ENCODE measurements at regions not wholly inside any gene's neighbourhood (a gene's known extent, or its start where the extent isn't known, plus 50 kb on each side); places are given as distances from the start of the nearest gene placed in this dataset.
A peak's percentile ranks its signal among the peaks of the same experiment; 100 is the strongest.

- TF ChIP-seq ZNF446 (CRISPR knock-in tag; IDR thresholded peaks at IDR 0.05) (no peak), MYC (CRISPR knock-in tag; IDR thresholded peaks at IDR 0.05; ENCODE audit: borderline replicate concordance) (no peak), GLI4 (CRISPR knock-in tag; IDR thresholded peaks at IDR 0.05; ENCODE audit: borderline replicate concordance) (no peak), ZNF331 (CRISPR knock-in tag; IDR thresholded peaks at IDR 0.05) (peak; percentile 56; the same call in 1 of the 2 replicates), ZNF792 (CRISPR knock-in tag; IDR thresholded peaks at IDR 0.05) (no peak), NFKB2 (CRISPR knock-in tag; IDR thresholded peaks at IDR 0.05; ENCODE audit: borderline replicate concordance) (no peak), CREBL2 (CRISPR knock-in tag; IDR thresholded peaks at IDR 0.05; ENCODE audit: borderline replicate concordance) (no peak), ARHGAP35 (CRISPR knock-in tag; IDR thresholded peaks at IDR 0.05; ENCODE audit: borderline replicate concordance) (no peak), MTF1 (CRISPR knock-in tag; IDR thresholded peaks at IDR 0.05) (no peak), ZNF280D (CRISPR knock-in tag; IDR thresholded peaks at IDR 0.05) (no peak; the same call in 1 of the 2 replicates), ZBTB1 (CRISPR knock-in tag; IDR thresholded peaks at IDR 0.05; ENCODE audit: borderline replicate concordance) (no peak), PRDM4 (CRISPR knock-in tag; IDR thresholded peaks at IDR 0.05; ENCODE audit: borderline replicate concordance) (no peak), CEBPZ (IDR thresholded peaks at IDR 0.05; ENCODE audit: low read length) (no peak)
These were observed 325.8 kb upstream of the DIO3 start (continued) for GRCh38 chr14:101235335-101236103.
